ENCODE measurements at regions not wholly inside any gene's neighbourhood (a gene's known extent, or its start where the extent isn't known, plus 50 kb on each side); places are given as distances from the start of the nearest gene placed in this dataset.

GRCh38 chr2:56763683-56764082 lies 579.9 kb downstream of the CCDC85A start:
- H3K27me3 ChIP-seq, result no peaks in the 10 kb centered on the region
- no peak overlapping the region for H3K4me3 ChIP-seq (ENCODE audit: low read depth in 1 of 2, low read length in 1 of 2)
- H3K36me3 ChIP-seq, result no peaks in the 10 kb centered on the region
- H3K9me3 ChIP-seq, result no peaks in the 10 kb centered on the region
- H3K27ac ChIP-seq, result no peak overlapping the region
- TF ChIP-seq, protein P1, sequence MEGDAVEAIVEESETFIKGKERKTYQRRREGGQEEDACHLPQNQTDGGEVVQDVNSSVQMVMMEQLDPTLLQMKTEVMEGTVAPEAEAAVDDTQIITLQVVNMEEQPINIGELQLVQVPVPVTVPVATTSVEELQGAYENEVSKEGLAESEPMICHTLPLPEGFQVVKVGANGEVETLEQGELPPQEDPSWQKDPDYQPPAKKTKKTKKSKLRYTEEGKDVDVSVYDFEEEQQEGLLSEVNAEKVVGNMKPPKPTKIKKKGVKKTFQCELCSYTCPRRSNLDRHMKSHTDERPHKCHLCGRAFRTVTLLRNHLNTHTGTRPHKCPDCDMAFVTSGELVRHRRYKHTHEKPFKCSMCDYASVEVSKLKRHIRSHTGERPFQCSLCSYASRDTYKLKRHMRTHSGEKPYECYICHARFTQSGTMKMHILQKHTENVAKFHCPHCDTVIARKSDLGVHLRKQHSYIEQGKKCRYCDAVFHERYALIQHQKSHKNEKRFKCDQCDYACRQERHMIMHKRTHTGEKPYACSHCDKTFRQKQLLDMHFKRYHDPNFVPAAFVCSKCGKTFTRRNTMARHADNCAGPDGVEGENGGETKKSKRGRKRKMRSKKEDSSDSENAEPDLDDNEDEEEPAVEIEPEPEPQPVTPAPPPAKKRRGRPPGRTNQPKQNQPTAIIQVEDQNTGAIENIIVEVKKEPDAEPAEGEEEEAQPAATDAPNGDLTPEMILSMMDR (IDR thresholded peaks at IDR 0.05), result no peak
- H3K4me1 ChIP-seq (ENCODE audit: control insufficient read depth in 1 of 2, insufficient read depth in 1 of 2, low read depth in 1 of 2, low read length in 1 of 2), result no peaks in the 10 kb centered on the region

DNA sequence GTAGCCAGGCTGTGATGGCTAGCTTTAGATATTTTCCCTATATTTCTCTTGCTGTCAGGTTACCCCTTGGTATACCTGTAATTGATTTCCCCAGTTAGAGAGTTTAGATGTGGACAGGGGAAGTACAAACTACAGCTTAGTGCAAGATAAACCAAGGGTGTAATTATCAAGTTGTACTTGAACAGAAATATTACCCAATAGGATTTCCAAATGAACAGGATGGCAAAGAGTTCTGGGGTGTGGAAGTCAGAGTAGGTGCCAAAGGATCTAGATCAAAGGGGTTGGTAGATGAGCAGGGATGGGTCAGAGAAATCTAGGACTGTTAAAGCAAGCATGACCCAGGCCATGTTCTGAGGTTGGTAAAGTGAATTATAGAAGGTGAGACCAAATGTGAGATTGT lies 585.2 kb downstream of the CCDC85A start:
- TF ChIP-seq, protein P1 (IDR thresholded peaks at IDR 0.05), result no peak
- Histone ChIP-seq H3K27me3 (no peaks in the 10 kb centered on the region), H3K9me3 (no peaks in the 10 kb centered on the region), H3K4me3 (ENCODE audit: low read depth in 1 of 2, low read length in 1 of 2) (no peak overlapping the region), H3K4me1 (ENCODE audit: control insufficient read depth in 1 of 2, insufficient read depth in 1 of 2, low read depth in 1 of 2, low read length in 1 of 2) (no peaks in the 10 kb centered on the region), H3K36me3 (no peaks in the 10 kb centered on the region), H3K27ac (no peak overlapping the region)

GRCh38 chr2:56770490-56770889 lies 586.7 kb downstream of the CCDC85A start:
- H3K27ac ChIP-seq, result no peak overlapping the region
- TF ChIP-seq, protein P1 (IDR thresholded peaks at IDR 0.05), result no peak

DNA sequence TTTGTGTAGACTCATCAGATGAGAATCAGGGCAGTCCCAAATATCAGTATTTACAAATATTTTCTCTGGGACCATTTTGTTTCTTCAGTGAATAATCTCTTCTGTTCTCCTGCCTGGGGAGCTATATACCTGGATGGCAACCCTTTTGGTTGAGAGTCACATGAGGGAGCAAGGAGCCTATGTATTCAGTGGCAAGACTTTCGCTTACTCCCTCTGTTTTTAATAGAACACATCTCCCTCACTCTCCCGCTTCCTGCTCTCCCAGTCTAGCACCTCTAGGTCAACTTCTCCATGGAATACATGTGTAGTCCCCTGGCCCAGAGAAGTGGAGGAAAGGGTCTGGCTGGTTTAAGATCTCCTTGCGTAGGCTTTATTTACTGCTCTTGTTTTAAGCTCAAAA lies 600.3 kb downstream of the CCDC85A start:
- Histone ChIP-seq H3K27ac (no peak overlapping the region), H3K4me3 (ENCODE audit: low read depth in 1 of 2, low read length in 1 of 2) (no peak overlapping the region), H3K9me3 (no peaks in the 10 kb centered on the region)

More at GRCh38 chr2:56770490-56770889, 586.7 kb downstream of the CCDC85A start:
- no peaks in the 10 kb centered on the region for H3K9me3 ChIP-seq
- H3K36me3 ChIP-seq, result no peaks in the 10 kb centered on the region
- no peak overlapping the region for H3K4me3 ChIP-seq (ENCODE audit: low read depth in 1 of 2, low read length in 1 of 2)
- H3K27me3 ChIP-seq, result no peaks in the 10 kb centered on the region
- H3K4me1 ChIP-seq (ENCODE audit: control insufficient read depth in 1 of 2, insufficient read depth in 1 of 2, low read depth in 1 of 2, low read length in 1 of 2), result no peaks in the 10 kb centered on the region

GRCh38 chr2:56801214-56801613 lies 617.4 kb downstream of the CCDC85A start:
- Histone ChIP-seq H3K4me1 (ENCODE audit: control insufficient read depth in 1 of 2, insufficient read depth in 1 of 2, low read depth in 1 of 2, low read length in 1 of 2) (no peaks in the 10 kb centered on the region), H3K27ac (no peak overlapping the region), H3K9me3 (no peaks in the 10 kb centered on the region), H3K4me3 (ENCODE audit: low read depth in 1 of 2, low read length in 1 of 2) (no peak overlapping the region), H3K36me3 (no peaks in the 10 kb centered on the region), H3K27me3 (no peaks in the 10 kb centered on the region)
- TF ChIP-seq, protein P1 (IDR thresholded peaks at IDR 0.05), result no peak

More for the DNA sequence above, 600.3 kb downstream of the CCDC85A start:
- Histone ChIP-seq H3K4me1 (ENCODE audit: control insufficient read depth in 1 of 2, insufficient read depth in 1 of 2, low read depth in 1 of 2, low read length in 1 of 2) (no peaks in the 10 kb centered on the region), H3K27me3 (no peaks in the 10 kb centered on the region), H3K36me3 (no peaks in the 10 kb centered on the region)
- TF ChIP-seq, protein P1 (IDR thresholded peaks at IDR 0.05), result no peak

DNA sequence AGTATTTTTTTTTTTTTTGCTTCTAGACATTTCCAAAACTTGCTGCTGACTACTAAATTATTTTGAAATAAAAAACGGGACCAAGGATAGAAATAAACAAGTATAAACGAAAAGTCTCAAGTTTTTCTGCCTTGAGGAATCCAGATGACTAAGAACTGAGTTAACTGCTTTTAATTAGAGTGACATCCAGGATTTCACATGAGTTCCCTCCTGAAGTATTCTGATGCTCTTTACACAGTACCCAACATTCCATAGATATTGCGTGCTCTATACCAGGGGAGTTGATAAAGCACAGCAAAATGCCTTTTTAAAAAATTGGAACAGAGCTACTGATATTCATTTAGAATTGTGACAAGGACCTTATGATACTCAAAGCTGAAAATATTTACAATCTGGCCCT lies 618.0 kb downstream of the CCDC85A start:
- Histone ChIP-seq H3K27ac (no peak overlapping the region), H3K4me3 (ENCODE audit: low read depth in 1 of 2, low read length in 1 of 2) (no peak overlapping the region), H3K4me1 (ENCODE audit: control insufficient read depth in 1 of 2, insufficient read depth in 1 of 2, low read depth in 1 of 2, low read length in 1 of 2) (no peaks in the 10 kb centered on the region), H3K27me3 (no peaks in the 10 kb centered on the region), H3K36me3 (no peaks in the 10 kb centered on the region), H3K9me3 (no peaks in the 10 kb centered on the region)
- TF ChIP-seq, protein P1 (IDR thresholded peaks at IDR 0.05), result no peak

Measured in neutrophil (primary cell).